PC-9 (cell line): ENCODE measurements at regions not wholly inside any gene's neighbourhood (a gene's known extent, or its start where the extent isn't known, plus 50 kb on each side); places are given as distances from the start of the nearest gene placed in this dataset.

ENCODE experiments used
- BruUV-seq: library from RNA; stranded (reverse); fragments of 400-500 nt; replicated peaks from 2 replicates; lab custom pipeline; 2021; lab: Mats Ljungman, UMichigan
- CTCF ChIA-PET: fragments of 300-600 bp; sonication (Branson Sonifier 250); formaldehyde crosslinking; loops from one replicate; lab custom pipeline; 2022; ENCODE audit warnings: antibody characterized with exemption; lab: Charles Lee
- POLR2A ChIA-PET: fragments of 300-600 bp; sonication (Branson Sonifier 250); formaldehyde crosslinking; loops from one replicate; lab custom pipeline; 2022; ENCODE audit warnings: antibody characterized with exemption; ENCODE audit not compliant: unreplicated experiment; lab: Charles Lee
- DNase-seq, 2 experiments: peaks; one replicate each; pipeline versions ENCODE4 v3.0.0 to v3.0.0-alpha.2; 2015 to 2022; ENCODE audit warnings: mixed read lengths in 1 of 2
- H2AFZ ChIP-seq: fragments of 200-600 bp; sonication (generic); 2 replicates; pipeline ENCODE4 v1.8.1; 2017; ENCODE audit warnings: antibody characterized with exemption
- H3F3A ChIP-seq: fragments of 200-600 bp; sonication (generic); 2 replicates; pipeline ENCODE4 v1.8.1; 2017; ENCODE audit warnings: antibody characterized with exemption, mild to moderate bottlenecking, low read depth; ENCODE audit not compliant: insufficient read depth
- H3K27ac ChIP-seq: fragments of 200-600 bp; sonication (generic); 2 replicates; pipeline ENCODE4 v1.6.1; 2016; ENCODE audit warnings: mixed run types
- H3K27me3 ChIP-seq: fragments of 200-600 bp; sonication (generic); 2 replicates; pipeline ENCODE4 v1.6.1; 2016; ENCODE audit warnings: low read depth, mixed run types; ENCODE audit not compliant: insufficient read depth
- H3K36me3 ChIP-seq: fragments of 200-600 bp; sonication (generic); 2 replicates; pipeline ENCODE4 v1.6.1; 2016; ENCODE audit warnings: low read depth, mixed run types
- H3K4me1 ChIP-seq: fragments of 200-600 bp; sonication (generic); replicated peaks from 2 replicates; pipeline ENCODE4 v1.6.1; 2016; ENCODE audit warnings: mixed run types; ENCODE audit not compliant: insufficient read depth
- H3K4me2 ChIP-seq: fragments of 200-600 bp; sonication (generic); 2 replicates; pipeline ENCODE4 v1.6.1; 2017; ENCODE audit warnings: mixed run types
- H3K4me3 ChIP-seq: fragments of 200-600 bp; sonication (generic); 2 replicates; pipeline ENCODE4 v1.6.1; 2016; ENCODE audit warnings: mixed run types
- H3K79me2 ChIP-seq: fragments of 200-600 bp; sonication (generic); 2 replicates; pipeline ENCODE4 v1.6.1; 2017; ENCODE audit warnings: low read depth, mixed run types
- H3K9me2 ChIP-seq: fragments of 200-600 bp; sonication (generic); 2 replicates; pipeline ENCODE4 v1.8.1; 2017; ENCODE audit warnings: mild to moderate bottlenecking; ENCODE audit not compliant: insufficient read depth
- H3K9me3 ChIP-seq: fragments of 200-600 bp; sonication (generic); 2 replicates; pipeline ENCODE4 v1.8.1; 2016; ENCODE audit warnings: low read depth; ENCODE audit not compliant: insufficient read depth
- H4K20me1 ChIP-seq: fragments of 200-600 bp; sonication (generic); 2 replicates; pipeline ENCODE4 v1.8.1; 2017; ENCODE audit not compliant: insufficient read depth
- EZH2 ChIP-seq: fragments of 200-600 bp; sonication (generic); IDR thresholded peaks from 2 replicates; pipeline ENCODE4 v1.8.0; 2017; ENCODE audit warnings: antibody characterized with exemption, low read depth
- intact Hi-C: fragments of 100-400 bp; cut with micrococcal nuclease; formaldehyde crosslinking; loops from one replicate; pipeline ENCODE4 v1.10.0; 2022; ENCODE audit not compliant: unreplicated experiment
- TF ChIP-seq, protein P1 (sequence below): fragments of 200-600 bp; sonication (generic); conservative IDR thresholded peaks from 2 replicates; pipeline ENCODE4 v1.6.1; 2017; ENCODE audit warnings: mixed run types, antibody characterized with exemption, mild to moderate bottlenecking, moderate library complexity

- no peak for TF ChIP-seq EZH2
- TF ChIP-seq, protein P1, sequence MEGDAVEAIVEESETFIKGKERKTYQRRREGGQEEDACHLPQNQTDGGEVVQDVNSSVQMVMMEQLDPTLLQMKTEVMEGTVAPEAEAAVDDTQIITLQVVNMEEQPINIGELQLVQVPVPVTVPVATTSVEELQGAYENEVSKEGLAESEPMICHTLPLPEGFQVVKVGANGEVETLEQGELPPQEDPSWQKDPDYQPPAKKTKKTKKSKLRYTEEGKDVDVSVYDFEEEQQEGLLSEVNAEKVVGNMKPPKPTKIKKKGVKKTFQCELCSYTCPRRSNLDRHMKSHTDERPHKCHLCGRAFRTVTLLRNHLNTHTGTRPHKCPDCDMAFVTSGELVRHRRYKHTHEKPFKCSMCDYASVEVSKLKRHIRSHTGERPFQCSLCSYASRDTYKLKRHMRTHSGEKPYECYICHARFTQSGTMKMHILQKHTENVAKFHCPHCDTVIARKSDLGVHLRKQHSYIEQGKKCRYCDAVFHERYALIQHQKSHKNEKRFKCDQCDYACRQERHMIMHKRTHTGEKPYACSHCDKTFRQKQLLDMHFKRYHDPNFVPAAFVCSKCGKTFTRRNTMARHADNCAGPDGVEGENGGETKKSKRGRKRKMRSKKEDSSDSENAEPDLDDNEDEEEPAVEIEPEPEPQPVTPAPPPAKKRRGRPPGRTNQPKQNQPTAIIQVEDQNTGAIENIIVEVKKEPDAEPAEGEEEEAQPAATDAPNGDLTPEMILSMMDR: no peak
- no peaks in the 10 kb centered on the region for H3K9me3 ChIP-seq
- no peak for DNase-seq
- no TSS peak for BruUV-seq
- no peaks in the 10 kb centered on the region for H3K79me2 ChIP-seq
- peaks cover 96% of the 10 kb centered on the region for H3K27me3 ChIP-seq
- no peak overlapping the region for H3K27ac ChIP-seq
- no peaks in the 10 kb centered on the region for H3K4me1 ChIP-seq
- no peak overlapping the region for H3K4me3 ChIP-seq
- ChIA-PET POLR2A (no interaction called here), CTCF (no interaction called here)
- H2AFZ ChIP-seq: no peak overlapping the region
- H4K20me1 ChIP-seq: no peaks in the 10 kb centered on the region
- H3K36me3 ChIP-seq: no peaks in the 10 kb centered on the region
- no peaks in the 10 kb centered on the region for H3F3A ChIP-seq
- no peaks in the 10 kb centered on the region for H3K9me2 ChIP-seq
- no peak overlapping the region for H3K4me2 ChIP-seq
- intact Hi-C loops: no loop called here
These were observed 1505.8 kb downstream of the TBC1D22A start for GRCh38 chr22:48268293-48268692.

GRCh38 chr22:48267681-48268080, 1505.2 kb downstream of the TBC1D22A start:
- Histone ChIP-seq H3K9me3 (no peaks in the 10 kb centered on the region), H3K4me1 (no peaks in the 10 kb centered on the region), H3K36me3 (no peaks in the 10 kb centered on the region), H4K20me1 (no peaks in the 10 kb centered on the region), H3K27me3 (peaks cover 93% of the 10 kb centered on the region), H3K27ac (no peak overlapping the region), H3F3A (no peaks in the 10 kb centered on the region), H3K79me2 (no peaks in the 10 kb centered on the region), H3K9me2 (no peaks in the 10 kb centered on the region), H3K4me2 (no peak overlapping the region), H3K4me3 (no peak overlapping the region), H2AFZ (no peak overlapping the region)
- no peak for TF ChIP-seq EZH2
- TF ChIP-seq, protein P1: no peak
- DNase-seq: no peak
- BruUV-seq: no TSS peak
- intact Hi-C loops: no loop called here
- ChIA-PET POLR2A (no interaction called here), CTCF (no interaction called here)

GRCh38 chr22:48265000-48265625, 1502.7 kb downstream of the TBC1D22A start:
- Histone ChIP-seq H3K4me2 (no peak overlapping the region), H3K9me3 (no peaks in the 10 kb centered on the region), H3K9me2 (no peaks in the 10 kb centered on the region), H3K36me3 (no peaks in the 10 kb centered on the region), H3K4me3 (no peak overlapping the region), H3F3A (no peaks in the 10 kb centered on the region), H3K27me3 (peaks cover 76% of the 10 kb centered on the region), H3K4me1 (no peaks in the 10 kb centered on the region), H3K27ac (no peak overlapping the region), H2AFZ (no peak overlapping the region), H4K20me1 (no peaks in the 10 kb centered on the region), H3K79me2 (no peaks in the 10 kb centered on the region)
- TF ChIP-seq EZH2: no peak
- TF ChIP-seq, protein P1: no peak
- CTCF ChIA-PET: no interaction called here
- DNase-seq: no peak
- intact Hi-C loops: no loop called here
- POLR2A ChIA-PET: no interaction called here
- no TSS peak for BruUV-seq
